Memory B cell (primary cell): ENCODE measurements at regions not wholly inside any gene's neighbourhood (a gene's known extent, or its start where the extent isn't known, plus 50 kb on each side); places are given as distances from the start of the nearest gene placed in this dataset.

ENCODE experiments used
- ATAC-seq: fragments of 150-1000 bp; cut with Tn5 transposase; 2 replicates; pipeline ENCODE4 v1.10.0; 2021; ENCODE audit warnings: low read depth, mild to moderate bottlenecking, moderate library complexity
- DNase-seq, 2 donors: peaks; one replicate each; pipeline ENCODE4 v3.0.0; 2022; ENCODE audit warnings: low spot score in 2 of 2
- H3K27ac Mint-ChIP-seq: one replicate; pipeline ENCODE4 v1.8.0; 2022; ENCODE audit warnings: mild to moderate bottlenecking, moderate library complexity, mixed read lengths
- H3K27me3 Mint-ChIP-seq: one replicate; pipeline ENCODE4 v1.8.0; 2022; ENCODE audit warnings: mixed read lengths
- H3K36me3 Mint-ChIP-seq: one replicate; pipeline ENCODE4 v1.8.0; 2022; ENCODE audit warnings: mild to moderate bottlenecking, mixed read lengths
- H3K4me1 Mint-ChIP-seq: one replicate; pipeline ENCODE4 v1.8.0; 2022; ENCODE audit warnings: mixed read lengths
- H3K4me3 Mint-ChIP-seq: one replicate; pipeline ENCODE4 v1.8.0; 2022; ENCODE audit warnings: mild to moderate bottlenecking, moderate library complexity, mixed read lengths
- H3K9me3 Mint-ChIP-seq: one replicate; pipeline ENCODE4 v1.8.0; 2022; ENCODE audit warnings: mixed read lengths

DNA sequence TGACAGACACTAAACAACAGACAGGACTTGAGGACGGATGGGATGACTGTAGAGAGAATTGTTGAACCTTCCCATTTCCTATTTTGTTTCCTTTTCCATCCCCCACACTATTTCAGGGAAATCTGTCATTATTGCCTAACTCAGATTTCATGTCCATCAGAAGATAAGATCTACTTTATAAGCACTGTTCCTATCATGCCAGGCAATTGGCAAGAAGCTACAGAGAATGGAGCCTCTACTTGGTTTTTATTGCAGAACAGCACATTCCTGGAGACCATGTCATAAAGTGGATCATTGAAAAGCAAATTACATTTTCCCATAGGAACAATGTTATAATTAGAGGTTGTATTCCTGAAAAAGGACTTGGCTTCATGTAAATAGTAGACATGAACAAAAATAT lies 173.7 kb upstream of the KIF2A start:
- no peaks in the 10 kb centered on the region for H3K36me3 Mint-ChIP-seq
- H3K27me3 Mint-ChIP-seq, result no peaks in the 10 kb centered on the region
- H3K4me3 Mint-ChIP-seq, result no peak overlapping the region
- no peak overlapping the region for H3K27ac Mint-ChIP-seq
- no peaks in the 10 kb centered on the region for H3K9me3 Mint-ChIP-seq
- H3K4me1 Mint-ChIP-seq, result peaks cover 3% of the 10 kb centered on the region
- no peak for DNase-seq
- ATAC-seq, result no peak

DNA sequence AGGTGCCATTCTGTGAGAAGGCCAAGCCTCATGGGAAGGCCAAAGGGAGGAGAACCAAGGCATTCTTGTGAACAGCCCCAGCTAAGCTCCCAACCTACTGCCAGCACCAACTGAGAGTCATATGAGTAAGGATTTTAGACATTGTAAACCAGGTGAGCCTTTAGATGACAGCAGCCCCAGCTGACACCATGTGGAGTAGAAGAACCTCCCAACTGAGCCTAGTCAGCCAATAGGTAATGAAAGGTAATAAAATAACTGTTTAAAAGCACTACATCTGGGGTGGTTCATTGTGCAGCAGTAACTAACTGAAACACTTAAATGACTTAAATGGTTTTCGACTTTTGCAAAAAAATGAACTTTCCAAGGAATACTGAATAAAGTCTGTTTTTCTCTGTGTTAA lies 172.6 kb upstream of the KIF2A start:
- no peak overlapping the region for H3K27ac Mint-ChIP-seq
- H3K27me3 Mint-ChIP-seq, result no peaks in the 10 kb centered on the region
- H3K36me3 Mint-ChIP-seq, result no peaks in the 10 kb centered on the region
- H3K4me1 Mint-ChIP-seq, result peaks cover 3% of the 10 kb centered on the region
- no peak overlapping the region for H3K4me3 Mint-ChIP-seq
- H3K9me3 Mint-ChIP-seq, result no peaks in the 10 kb centered on the region
- no peak for DNase-seq
- ATAC-seq, result no peak

DNA sequence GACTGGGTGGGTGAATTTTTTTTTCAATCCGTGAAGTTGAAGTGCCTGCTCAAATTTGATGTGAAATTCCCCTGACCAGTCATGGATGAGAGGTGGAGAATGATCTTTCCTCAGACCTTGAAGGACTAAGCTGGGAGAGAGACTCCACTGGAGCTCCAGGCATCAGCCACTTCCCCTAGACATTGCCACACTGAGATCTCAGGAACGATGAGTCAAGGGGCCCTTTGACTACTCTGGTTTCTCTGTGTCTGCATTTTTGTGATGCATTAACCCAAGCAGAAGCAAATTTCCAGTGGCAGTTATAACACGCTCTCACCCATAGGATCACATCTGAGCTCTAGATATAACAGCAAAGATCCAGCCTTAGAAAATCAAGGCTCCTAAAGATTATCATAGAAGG lies 171.2 kb upstream of the KIF2A start:
- no peak for DNase-seq

DNA sequence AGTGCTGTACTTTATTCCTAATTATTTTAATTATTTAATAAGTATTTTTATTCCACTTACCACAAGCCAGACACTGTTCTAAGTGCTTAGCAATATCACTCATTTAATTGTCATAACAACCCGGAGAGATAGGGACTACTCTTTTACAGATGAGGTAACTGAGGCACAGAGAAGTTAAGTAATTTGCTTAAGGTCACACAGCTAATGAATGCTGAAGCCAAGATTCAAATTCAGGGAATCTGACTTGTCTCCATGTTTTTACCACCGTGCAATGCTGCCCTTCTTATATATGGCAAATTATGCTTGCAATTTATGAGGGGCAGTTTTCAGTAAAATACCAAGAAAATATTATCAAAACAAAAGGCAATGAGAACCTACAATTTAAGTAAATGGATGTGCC lies 168.4 kb upstream of the KIF2A start:
- Mint-ChIP-seq H3K4me3 (no peak overlapping the region), H3K27me3 (peaks cover 5% of the 10 kb centered on the region), H3K36me3 (no peaks in the 10 kb centered on the region), H3K27ac (no peak overlapping the region), H3K4me1 (no peaks in the 10 kb centered on the region), H3K9me3 (no peaks in the 10 kb centered on the region)
- ATAC-seq (no peak), DNase-seq (no peak)

More for the DNA sequence above, 171.2 kb upstream of the KIF2A start:
- no peak overlapping the region for H3K4me3 Mint-ChIP-seq
- no peaks in the 10 kb centered on the region for H3K9me3 Mint-ChIP-seq
- H3K27ac Mint-ChIP-seq, result no peak overlapping the region
- H3K36me3 Mint-ChIP-seq, result no peaks in the 10 kb centered on the region
- H3K4me1 Mint-ChIP-seq, result no peaks in the 10 kb centered on the region
- no peaks in the 10 kb centered on the region for H3K27me3 Mint-ChIP-seq
- no peak for ATAC-seq

DNA sequence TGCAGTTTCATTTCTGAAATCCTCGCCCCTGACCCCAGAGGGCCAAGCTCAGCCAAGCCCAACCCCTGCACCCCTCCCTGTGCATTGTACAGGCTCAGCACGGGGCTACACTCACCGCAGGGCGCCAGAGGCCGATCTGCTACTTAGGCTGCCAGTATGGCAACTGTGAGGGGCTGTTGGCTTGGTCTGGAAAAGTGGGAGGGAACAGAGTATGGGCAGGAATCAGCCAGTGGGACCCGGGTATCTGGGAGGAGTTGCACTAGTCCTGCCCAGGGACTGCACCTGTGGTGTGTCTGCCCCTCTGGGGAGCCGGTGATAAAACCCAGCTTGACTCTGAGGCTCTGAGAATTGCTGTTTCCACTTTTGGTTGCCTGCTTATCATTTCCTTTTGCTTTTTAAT lies 167.4 kb upstream of the KIF2A start:
- ATAC-seq (no peak), DNase-seq (no peak)
- Mint-ChIP-seq H3K27me3 (peaks cover 5% of the 10 kb centered on the region), H3K27ac (no peak overlapping the region), H3K4me1 (no peaks in the 10 kb centered on the region), H3K4me3 (no peak overlapping the region), H3K9me3 (no peaks in the 10 kb centered on the region), H3K36me3 (no peaks in the 10 kb centered on the region)

DNA sequence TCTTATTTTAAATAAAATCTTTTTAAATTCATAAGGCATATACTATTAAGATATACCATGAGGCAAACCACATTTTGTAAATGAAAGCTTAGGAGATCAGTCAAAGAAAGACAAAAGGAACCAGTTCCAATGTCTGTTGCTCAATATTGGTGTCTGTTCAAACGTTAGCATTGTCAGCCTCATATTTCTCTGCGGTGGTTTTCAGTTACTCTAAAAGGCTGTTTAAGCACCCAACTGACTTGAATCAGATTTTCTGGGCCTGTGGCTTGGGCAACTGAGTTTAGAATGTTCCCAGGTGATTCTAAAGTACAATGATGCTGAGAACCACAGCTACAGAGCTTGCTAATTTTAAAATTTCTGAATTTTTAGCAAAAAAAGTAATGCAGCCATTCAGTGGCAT lies 166.3 kb upstream of the KIF2A start:
- Mint-ChIP-seq H3K27ac (no peak overlapping the region), H3K4me1 (no peaks in the 10 kb centered on the region), H3K36me3 (no peaks in the 10 kb centered on the region), H3K4me3 (no peak overlapping the region), H3K9me3 (no peaks in the 10 kb centered on the region), H3K27me3 (peaks cover 5% of the 10 kb centered on the region)
- no peak for ATAC-seq
- no peak for DNase-seq

DNA sequence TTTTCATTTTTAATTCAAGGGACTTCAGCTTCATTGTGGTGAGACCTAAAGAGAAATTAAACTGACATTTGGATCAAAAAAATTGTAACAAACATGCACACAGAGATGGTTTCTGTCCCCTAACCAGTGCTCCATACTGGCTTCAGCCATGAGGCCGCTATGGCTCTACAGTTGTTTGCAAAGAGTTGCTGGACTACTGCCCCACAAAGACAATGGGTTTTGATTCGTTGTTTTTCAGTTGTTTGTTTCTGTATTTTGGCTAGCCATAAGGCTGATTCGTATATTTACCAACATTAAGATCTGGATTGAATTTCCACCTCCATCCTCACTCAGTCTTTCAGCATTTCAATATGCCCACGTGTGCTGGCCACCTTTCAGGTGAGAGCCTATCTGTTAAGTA lies 163.7 kb upstream of the KIF2A start:
- DNase-seq (no peak), ATAC-seq (no peak)
- Mint-ChIP-seq H3K4me3 (no peak overlapping the region), H3K27me3 (peaks cover 10% of the 10 kb centered on the region), H3K4me1 (no peaks in the 10 kb centered on the region), H3K27ac (no peak overlapping the region), H3K36me3 (no peaks in the 10 kb centered on the region), H3K9me3 (no peaks in the 10 kb centered on the region)

DNA sequence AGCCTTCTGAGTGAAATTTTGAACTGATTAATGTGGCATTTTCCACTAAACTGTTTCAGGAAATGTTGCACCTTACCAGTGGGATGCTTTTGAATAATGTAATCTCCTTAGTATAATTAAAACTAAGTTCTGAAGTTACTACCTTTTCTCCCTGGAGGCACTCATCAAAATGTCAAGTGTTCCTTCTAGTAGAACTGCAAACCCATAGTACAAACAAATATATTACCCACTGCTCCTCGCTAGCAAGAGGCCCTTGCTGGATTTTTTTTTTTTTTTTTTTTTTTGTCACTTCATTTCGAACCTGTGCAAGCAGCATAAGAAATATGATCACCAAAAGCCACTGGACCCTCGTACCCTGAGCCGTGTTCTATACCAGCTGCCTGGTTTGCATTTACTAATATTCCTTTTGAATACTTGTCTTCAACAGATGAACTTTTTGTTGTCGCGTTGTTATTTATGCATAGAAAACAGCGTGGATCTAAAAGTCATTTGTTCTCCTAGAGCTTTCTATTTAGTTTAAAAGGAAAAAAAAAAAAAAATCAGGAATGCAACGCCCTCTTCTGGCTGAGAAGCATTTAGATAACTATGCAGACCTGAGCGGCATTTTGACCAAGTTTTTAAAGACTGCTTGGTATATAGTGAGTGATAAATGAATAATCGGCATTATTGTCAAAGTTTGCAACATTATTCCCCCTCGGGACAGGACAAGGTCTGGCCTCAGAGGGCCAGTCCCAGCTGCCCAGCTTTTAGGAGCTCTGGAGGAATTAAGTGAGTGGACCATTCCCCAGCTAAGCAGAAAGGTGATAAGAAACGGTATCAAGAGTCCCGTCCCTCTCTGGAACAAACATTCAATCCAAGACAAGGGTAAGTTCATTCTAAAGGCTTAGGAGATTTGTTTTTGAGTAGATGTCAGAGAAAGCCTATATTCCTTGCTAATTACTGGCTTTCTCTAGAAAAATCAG lies 162.5 kb upstream of the KIF2A start:
- H3K36me3 Mint-ChIP-seq, result no peaks in the 10 kb centered on the region
- ATAC-seq (no peak), DNase-seq (no peak)
- H3K4me3 Mint-ChIP-seq, result no peak overlapping the region
- H3K27me3 Mint-ChIP-seq, result peaks cover 10% of the 10 kb centered on the region
- no peak overlapping the region for H3K27ac Mint-ChIP-seq
- H3K4me1 Mint-ChIP-seq, result no peaks in the 10 kb centered on the region
- H3K9me3 Mint-ChIP-seq, result no peaks in the 10 kb centered on the region

DNA sequence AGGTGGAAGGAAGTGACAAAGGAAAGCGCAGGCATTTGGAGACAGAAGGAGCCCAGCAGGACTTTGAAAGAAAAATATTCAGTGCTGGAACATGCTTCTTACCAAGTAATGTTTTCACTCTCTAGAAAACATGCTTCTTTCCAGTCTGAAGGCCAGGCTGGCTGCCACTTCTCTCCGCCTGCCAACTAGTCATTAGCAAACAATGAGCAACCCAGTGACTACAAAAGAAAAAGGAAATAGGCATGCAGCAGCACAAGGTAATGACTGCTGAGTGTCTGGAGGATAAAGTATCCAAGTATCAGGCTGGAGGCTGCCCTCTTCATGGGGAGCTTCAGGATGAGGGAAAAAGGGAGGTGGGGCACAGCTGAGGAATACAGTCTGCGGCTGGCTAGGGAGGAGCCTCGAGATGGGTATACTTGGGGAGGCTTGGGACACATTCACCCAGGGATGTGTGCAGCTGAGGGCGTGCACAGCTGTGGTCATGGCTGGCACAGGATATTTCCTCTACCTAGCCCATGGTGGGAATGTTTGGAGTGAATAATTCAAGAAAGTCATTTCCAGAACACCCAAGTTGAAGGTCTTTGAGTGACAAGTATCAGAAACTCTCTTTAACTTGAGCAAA lies 161.5 kb upstream of the KIF2A start:
- ATAC-seq (no peak), DNase-seq (no peak)
- Mint-ChIP-seq H3K36me3 (no peaks in the 10 kb centered on the region), H3K27me3 (peaks cover 10% of the 10 kb centered on the region), H3K27ac (no peak overlapping the region), H3K4me3 (no peak overlapping the region), H3K9me3 (no peaks in the 10 kb centered on the region), H3K4me1 (no peaks in the 10 kb centered on the region)

DNA sequence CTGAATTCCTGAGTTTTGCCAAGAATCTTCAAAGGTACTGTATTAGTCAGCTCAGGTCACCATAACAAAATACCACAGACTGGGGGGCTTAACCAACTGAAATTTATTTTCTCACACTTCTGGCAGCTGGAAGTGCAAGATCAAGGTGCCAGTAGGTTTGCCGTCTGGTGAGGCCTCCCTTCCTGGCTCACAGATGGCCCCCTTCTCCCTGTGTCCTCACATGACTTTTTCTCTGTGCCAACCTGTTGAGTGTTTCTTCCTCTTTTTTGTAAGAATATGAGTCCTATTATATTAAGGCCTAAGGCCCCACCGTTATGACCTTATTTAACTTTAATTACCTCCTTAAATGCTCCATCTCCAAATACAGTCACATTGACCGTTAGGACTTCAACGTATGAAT lies 156.1 kb upstream of the KIF2A start:
- H3K4me3 Mint-ChIP-seq, result no peak overlapping the region
- H3K4me1 Mint-ChIP-seq, result no peaks in the 10 kb centered on the region
- peaks cover 6% of the 10 kb centered on the region for H3K27me3 Mint-ChIP-seq
- ATAC-seq, result no peak
- DNase-seq, result no peak
- H3K36me3 Mint-ChIP-seq, result no peaks in the 10 kb centered on the region
- H3K27ac Mint-ChIP-seq, result no peak overlapping the region
- peaks cover 4% of the 10 kb centered on the region for H3K9me3 Mint-ChIP-seq

DNA sequence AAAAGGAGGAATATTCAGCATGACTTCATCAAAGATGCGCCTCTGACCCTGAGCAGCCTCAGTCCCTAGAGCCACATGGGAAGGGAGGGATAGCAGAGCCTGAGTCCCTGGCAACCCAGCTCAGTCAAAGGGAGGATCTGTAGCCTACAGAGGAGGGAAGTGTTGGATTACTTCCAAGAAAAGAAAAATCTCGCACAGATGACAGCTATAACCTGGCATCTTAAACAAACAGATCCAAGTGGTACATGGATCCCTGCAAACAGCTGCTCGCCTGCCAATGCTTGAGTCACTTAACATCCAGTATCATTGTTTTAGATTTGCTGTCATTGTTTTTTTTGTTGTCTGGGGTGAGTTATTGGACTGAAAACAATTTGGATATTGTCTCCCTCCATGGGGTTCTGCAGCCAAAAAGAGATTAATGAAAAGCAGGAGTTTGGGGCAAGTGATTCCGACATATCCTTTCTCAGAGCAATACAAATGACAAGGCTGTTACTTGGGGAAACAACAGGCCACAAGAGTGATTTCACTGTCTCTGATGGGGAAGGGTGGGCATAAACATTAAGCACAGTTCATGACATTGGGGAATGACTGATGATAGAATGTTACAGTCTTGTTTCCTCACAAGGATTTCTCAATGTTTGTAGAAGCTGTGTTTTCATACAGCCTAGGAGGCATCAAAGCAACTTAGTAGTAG lies 153.5 kb upstream of the KIF2A start:
- ATAC-seq (no peak), DNase-seq (no peak)
- H3K27ac Mint-ChIP-seq, result no peak overlapping the region
- H3K27me3 Mint-ChIP-seq, result peaks cover 3% of the 10 kb centered on the region
- no peaks in the 10 kb centered on the region for H3K36me3 Mint-ChIP-seq
- H3K4me3 Mint-ChIP-seq, result no peak overlapping the region
- H3K4me1 Mint-ChIP-seq, result no peaks in the 10 kb centered on the region
- peaks cover 6% of the 10 kb centered on the region for H3K9me3 Mint-ChIP-seq

DNA sequence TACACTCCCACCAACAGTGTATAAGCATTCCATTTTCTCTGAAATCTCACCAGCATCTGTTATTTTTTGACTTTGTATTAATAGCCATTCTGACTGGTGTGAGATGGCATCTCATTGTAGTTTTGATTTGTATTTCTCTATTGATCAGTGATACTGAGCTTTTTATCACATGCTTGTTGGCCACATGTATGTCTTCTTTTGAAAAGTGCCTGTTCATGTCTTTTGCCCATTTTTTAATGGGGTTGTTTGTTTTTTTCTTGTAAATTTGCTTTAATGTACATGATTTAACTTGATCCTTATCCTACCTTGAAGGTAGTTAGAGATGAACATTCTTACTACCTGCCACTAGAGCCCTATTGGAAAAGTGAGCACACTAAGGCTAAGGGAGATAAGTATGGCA lies 151.2 kb upstream of the KIF2A start:
- DNase-seq, result no peak
- no peaks in the 10 kb centered on the region for H3K36me3 Mint-ChIP-seq
- H3K4me1 Mint-ChIP-seq, result no peaks in the 10 kb centered on the region
- no peak overlapping the region for H3K27ac Mint-ChIP-seq
- H3K4me3 Mint-ChIP-seq, result no peak overlapping the region
- peaks cover 7% of the 10 kb centered on the region for H3K9me3 Mint-ChIP-seq
- H3K27me3 Mint-ChIP-seq, result peaks cover 6% of the 10 kb centered on the region
- ATAC-seq, result no peak

DNA sequence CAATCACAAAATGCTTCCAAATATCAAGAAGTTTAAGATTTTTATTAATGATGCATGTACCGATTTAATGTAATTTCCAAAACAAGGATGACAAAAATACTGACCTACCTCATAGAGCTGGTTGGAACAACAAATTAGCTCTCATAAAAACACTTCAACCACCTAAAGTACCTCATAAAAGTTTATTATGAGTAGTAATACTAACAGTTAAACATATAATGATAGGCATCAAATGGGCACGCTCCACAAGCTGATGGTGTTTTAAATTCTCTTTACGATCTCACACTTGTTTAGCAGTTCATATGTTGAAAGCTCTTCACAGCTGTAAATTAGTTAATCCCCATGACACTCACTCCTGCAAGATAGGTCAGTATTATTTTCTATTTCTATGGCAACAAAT lies 150.0 kb upstream of the KIF2A start:
- Mint-ChIP-seq H3K4me1 (no peaks in the 10 kb centered on the region), H3K27me3 (peaks cover 6% of the 10 kb centered on the region), H3K27ac (no peak overlapping the region), H3K4me3 (no peak overlapping the region), H3K9me3 (peaks cover 7% of the 10 kb centered on the region), H3K36me3 (no peaks in the 10 kb centered on the region)
- DNase-seq (no peak), ATAC-seq (no peak)

DNA sequence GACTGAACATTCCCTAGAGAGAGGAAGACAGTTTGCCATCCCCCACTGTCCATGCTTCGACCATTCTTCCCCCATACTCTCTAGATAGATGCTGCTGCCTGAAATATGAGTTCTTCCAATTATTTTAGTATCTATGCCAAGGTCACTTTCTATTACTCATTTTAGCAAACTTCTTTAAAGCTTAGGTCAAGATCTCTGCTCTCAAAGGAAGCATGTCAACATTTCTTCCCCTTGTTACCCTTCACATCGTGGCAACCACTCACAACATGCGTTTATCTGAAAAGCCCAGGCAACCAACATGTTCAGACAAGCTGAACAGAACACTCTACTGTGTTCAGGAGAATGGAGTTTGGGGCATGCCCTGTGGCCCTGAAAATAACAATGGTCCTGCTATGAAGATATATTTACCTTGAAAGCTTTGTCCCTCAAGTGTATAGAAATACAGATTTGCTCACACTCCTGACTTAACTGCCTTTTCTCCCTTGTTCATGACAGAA lies 138.4 kb upstream of the KIF2A start:
- peaks cover 2% of the 10 kb centered on the region for H3K36me3 Mint-ChIP-seq
- no peak overlapping the region for H3K4me3 Mint-ChIP-seq
- no peak overlapping the region for H3K27ac Mint-ChIP-seq
- H3K27me3 Mint-ChIP-seq, result peaks cover 9% of the 10 kb centered on the region
- H3K4me1 Mint-ChIP-seq, result no peaks in the 10 kb centered on the region
- DNase-seq (no peak), ATAC-seq (no peak)
- H3K9me3 Mint-ChIP-seq, result peaks cover 2% of the 10 kb centered on the region
